GM13977 (cell line): ENCODE measurements at regions not wholly inside any gene's neighbourhood (a gene's known extent, or its start where the extent isn't known, plus 50 kb on each side); places are given as distances from the start of the nearest gene placed in this dataset.
"Not testable (repeated sequence)": the region's sequence is repeated elsewhere in the genome, so short reads cannot be mapped to it uniquely, and the experiment has no call there.

ENCODE experiments used
- DNase-seq: peaks from one replicate; pipeline ENCODE4 v3.0.0; 2012; ENCODE audit warnings: low spot score
- in situ Hi-C: fragments of 300-500 bp; cut with MboI; formaldehyde crosslinking; loops from one replicate; pipeline ENCODE4 v1.12.0; 2022; ENCODE audit warnings: low sequenced_read_pairs, low pct_unique_long_range_greater_than_20kb, mixed read lengths, inconsistent platforms; ENCODE audit not compliant: unreplicated experiment
- TF ChIP-seq, protein P1 (sequence below): IDR thresholded peaks from 2 replicates; pipeline ENCODE4 v1.5.1; 2012; ENCODE audit warnings: mild to moderate bottlenecking, control low read depth; ENCODE audit not compliant: insufficient read depth; ENCODE audit errors: extremely low read depth, missing control alignments

DNA sequence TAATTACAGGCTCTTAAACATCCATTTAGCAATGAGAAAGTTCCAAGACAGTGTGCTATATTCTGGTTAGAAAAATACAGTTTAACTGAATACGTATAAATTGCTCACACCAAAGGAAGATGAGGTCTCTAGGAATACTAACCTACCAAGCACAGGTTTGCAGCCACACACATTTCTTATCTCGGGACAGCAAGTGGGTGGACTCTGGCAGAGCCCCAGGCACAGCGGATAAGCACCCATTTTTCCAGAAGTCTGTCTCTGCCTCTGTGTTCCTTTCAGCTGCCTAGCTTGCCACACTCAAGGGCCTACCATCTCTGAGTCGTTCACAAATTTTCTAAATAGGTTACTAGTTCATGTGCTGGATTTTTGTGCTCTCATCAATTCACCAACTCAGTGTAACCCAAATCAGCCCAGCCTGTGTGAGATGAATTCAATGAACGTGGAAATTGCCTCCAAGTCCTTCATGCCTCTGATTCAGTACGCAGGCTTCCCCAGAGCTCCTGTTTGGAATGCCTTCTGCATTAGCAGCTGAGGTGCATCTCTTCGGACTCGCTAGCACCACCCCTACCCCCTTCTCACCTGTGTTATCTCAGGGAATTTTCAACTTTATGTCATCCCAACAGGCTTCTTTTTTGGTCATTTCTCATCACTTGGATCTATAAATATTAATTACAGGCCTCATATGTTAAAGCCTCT is 581.0 kb upstream of the CDH11 start:
- TF ChIP-seq, protein P1, sequence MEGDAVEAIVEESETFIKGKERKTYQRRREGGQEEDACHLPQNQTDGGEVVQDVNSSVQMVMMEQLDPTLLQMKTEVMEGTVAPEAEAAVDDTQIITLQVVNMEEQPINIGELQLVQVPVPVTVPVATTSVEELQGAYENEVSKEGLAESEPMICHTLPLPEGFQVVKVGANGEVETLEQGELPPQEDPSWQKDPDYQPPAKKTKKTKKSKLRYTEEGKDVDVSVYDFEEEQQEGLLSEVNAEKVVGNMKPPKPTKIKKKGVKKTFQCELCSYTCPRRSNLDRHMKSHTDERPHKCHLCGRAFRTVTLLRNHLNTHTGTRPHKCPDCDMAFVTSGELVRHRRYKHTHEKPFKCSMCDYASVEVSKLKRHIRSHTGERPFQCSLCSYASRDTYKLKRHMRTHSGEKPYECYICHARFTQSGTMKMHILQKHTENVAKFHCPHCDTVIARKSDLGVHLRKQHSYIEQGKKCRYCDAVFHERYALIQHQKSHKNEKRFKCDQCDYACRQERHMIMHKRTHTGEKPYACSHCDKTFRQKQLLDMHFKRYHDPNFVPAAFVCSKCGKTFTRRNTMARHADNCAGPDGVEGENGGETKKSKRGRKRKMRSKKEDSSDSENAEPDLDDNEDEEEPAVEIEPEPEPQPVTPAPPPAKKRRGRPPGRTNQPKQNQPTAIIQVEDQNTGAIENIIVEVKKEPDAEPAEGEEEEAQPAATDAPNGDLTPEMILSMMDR = no peak
- no peak for DNase-seq
- in situ Hi-C loops = no loop called here

DNA sequence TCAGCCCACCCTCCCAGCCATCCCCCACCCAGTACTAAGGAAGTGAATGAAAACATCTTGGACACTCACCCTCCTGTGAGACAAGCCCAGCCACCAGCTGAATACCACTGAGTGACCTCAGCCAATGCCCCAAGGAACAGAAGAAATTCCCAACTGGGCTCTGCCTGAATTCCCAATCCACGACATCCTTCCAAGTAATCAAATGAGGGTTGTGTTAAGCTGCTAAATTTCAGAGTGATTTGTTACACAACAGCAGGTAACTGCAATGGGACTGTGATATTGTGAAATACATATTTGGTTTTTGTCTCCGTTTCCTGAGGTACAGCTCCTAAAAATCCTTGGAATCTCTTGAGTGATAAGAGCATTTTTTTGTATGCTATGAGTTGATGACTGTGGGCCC is 578.7 kb upstream of the CDH11 start:
- no peak for DNase-seq
- TF ChIP-seq, protein P1 = no peak
- in situ Hi-C loops = no loop called here

DNA sequence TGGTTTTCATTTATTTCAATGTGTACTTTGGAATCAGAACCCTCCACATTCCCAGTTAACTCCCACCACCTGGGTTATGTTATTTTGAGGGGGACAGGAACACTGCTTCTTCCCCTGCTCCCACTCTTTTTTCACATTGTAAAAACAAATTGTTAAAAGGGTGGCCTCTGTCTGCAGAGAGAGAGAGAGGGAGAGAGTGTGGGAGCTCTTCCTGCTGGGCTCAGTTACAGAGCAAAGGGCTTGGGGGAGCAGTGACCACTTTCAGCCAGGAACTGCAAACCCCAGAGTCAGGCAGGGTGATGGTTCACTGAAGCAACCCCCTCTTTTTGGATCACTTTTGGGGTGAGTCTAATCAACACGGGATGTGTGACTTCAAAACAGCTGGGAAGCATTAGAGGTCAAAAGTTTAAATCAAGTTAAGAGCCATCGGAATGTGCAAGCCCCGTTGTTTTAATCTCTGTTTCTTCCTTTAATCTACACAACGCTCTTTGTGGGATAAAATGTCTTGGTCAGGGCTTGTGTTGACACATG is 577.0 kb upstream of the CDH11 start:
- in situ Hi-C loops = no loop called here
- TF ChIP-seq, protein P1 = no peak
- no peak for DNase-seq

DNA sequence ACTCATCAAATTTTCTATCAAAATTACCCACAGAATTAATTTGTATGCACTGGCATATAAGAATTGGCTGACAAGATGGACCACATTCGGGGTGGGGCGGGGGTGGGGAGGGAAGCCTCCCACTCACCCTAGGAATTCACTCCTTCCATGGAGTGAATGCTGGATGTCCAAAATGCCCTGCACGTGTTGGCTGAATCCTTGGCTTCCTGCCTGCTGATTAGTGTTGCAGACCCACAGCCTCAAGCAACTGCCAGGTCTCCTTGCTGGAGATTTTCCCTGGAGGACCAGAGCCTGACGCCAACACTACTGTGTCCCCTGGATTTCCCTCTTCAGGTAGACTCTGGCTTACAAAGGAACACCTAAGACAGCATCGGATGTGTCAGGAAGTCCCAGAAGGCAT is 575.7 kb upstream of the CDH11 start:
- TF ChIP-seq, protein P1 = no peak

DNA sequence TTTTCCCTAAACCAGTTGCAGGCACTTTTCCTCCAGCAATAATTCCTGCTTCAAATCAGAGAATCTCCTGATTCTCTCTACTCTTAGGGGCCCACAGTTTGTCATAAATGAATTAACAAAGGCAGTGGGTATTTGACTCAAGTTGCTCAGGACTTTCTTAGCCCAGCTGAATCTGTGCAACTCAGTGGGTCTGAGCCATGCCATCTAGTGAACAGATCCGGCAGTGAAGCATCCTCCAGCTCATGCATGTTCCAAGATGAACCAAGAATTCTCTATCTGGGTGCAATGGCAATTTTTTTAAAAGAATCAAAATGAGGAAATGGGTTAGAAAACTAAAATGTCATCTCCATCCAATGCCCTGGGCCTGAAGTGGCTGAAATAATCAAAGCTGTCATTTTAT is 575.2 kb upstream of the CDH11 start:
- in situ Hi-C loops = no loop called here
- TF ChIP-seq, protein P1 = no peak
- no peak for DNase-seq

More for the DNA sequence above, 575.7 kb upstream of the CDH11 start:
- in situ Hi-C loops = no loop called here
- DNase-seq = no peak

DNA sequence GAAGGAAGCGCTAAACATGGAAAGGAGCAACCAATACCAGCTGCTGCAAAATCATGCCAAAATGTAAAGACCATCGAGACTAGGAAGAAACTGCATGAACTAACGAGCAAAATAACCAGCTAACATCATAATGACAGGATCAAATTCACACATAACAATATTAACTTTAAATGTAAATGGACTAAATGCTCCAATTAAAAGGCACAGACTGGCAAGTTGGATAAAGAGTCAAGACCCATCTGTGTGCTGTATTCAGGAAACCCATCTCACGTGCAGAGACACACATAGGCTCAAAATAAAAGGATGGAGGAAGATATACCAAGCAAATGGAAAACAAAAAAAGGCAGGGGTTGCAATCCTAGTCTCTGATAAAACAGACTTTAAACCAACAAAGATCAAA is 570.0 kb upstream of the CDH11 start:
- DNase-seq, in situ Hi-C loops: not testable (repeated sequence)

DNA sequence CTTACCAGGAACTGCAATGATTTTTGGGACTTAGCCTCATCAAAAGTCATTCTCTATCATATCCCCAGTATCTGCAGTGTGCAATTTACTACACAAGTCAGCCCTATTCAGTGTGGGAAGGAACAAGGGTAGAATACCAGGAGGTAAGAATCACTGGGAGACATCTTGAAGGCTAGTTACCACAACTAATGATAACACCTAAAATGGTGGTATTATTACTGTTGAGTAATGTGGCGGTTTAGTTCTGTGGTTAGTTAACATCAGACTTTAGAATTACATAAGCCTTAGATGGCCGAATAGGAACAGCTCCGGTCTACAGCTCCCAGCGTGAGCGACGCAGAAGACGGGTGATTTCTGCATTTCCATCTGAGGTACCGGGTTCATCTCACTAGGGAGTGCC is 567.9 kb upstream of the CDH11 start:
- TF ChIP-seq, protein P1 = no peak
- in situ Hi-C loops = no loop called here
- DNase-seq = no peak
